NCI-H460 (cell line): ENCODE measurements at regions not wholly inside any gene's neighbourhood (a gene's known extent, or its start where the extent isn't known, plus 50 kb on each side); places are given as distances from the start of the nearest gene placed in this dataset.

Experiments used
- DNase-seq: peaks from one replicate; pipeline ENCODE4 v3.0.0-alpha.2; 2016; ENCODE audit warnings: low read depth; ENCODE audit errors: extremely low read depth

GRCh38 chr5:165083394-165083793 is 1578.0 kb downstream of the MAT2B start:
- DNase-seq = no peak

DNA sequence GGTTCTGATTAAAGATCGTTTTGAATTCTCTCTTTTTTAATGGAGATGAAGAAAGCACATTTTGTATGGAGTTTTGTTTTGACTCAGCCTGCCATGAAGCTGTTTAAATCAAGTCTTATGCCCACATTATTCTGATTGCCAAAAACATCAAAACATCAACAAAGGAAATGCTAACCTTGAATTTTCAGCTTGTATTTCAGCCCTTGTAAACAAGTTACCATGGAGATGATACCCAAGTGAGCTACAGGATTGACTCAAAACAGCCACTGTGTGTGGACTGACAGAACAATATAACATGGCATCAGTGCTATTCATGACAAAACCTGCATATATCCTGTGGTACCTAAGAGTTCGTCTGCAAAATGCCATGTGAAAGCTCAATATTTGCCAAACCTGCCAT is 1581.0 kb downstream of the MAT2B start:
- no peak for DNase-seq

GRCh38 chr5:165094782-165095181 is 1589.4 kb downstream of the MAT2B start:
- no peak for DNase-seq

GRCh38 chr5:165101709-165102108 is 1596.3 kb downstream of the MAT2B start:
- DNase-seq = no peak

DNA sequence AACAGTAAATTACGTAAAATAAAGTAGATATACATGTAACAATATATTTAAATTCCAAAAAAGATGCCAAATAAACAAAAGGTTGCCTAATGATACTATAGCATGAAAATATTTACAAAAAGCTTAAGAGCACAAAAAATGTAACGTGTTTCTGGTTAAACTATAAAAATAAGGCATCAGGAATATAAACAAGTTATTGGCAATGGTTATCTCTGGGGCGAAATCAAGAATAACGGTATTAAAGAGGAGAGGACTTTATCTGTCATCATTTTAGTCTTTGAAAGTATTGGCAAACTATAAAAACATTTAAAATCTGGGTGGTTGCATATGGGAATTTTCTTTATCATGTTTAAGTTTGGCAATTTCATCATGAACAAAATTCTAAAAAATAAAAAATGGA is 1599.2 kb downstream of the MAT2B start:
- DNase-seq = no peak

- no peak for DNase-seq
These were observed 1603.4 kb downstream of the MAT2B start for GRCh38 chr5:165108809-165109208.

DNA sequence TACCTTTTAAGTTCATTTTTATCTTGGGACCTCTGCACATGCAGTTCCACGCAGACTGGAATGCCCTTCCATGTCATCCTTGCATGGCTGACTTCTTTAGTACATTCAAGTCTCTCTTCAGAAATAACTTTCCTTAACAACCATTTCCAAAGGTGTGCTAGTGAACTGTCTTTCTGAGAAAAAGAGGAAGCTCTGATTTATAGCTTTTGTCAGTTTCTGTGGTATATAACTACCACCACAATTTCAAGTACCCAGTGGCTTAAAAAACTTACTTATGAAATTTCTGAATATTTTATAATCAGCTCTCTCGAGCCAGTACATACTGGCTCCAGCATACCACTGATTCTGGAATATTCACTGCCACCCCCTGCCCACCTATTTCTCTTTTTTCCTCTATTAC is 1613.8 kb downstream of the MAT2B start:
- DNase-seq = no peak

GRCh38 chr5:165126598-165126997 is 1621.2 kb downstream of the MAT2B start:
- no peak for DNase-seq

- DNase-seq = no peak
These were observed 1622.5 kb downstream of the MAT2B start for GRCh38 chr5:165127941-165128340.

- peak; percentile 28 for DNase-seq
These were observed 1625.2 kb downstream of the MAT2B start for GRCh38 chr5:165130656-165131055.

DNA sequence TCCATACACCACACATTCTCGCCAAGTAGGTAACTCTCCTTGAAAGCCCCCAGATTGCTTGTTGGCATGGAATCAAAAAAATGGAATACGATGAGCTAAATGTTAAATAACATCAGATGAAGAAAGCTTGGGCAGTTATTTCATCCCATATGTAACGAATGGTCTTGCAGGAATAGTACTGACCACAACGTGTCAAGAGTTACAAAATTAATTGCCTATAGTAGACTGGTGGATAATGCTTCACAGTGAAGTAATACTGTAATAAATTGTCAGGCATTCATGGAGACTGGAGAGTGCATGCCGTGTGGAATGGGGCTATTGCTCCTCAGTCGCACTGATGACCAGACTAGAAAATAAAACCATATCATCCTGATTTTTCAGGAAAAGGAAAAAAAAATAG is 1628.7 kb downstream of the MAT2B start:
- no peak for DNase-seq

- no peak for DNase-seq
These were observed 1630.1 kb downstream of the MAT2B start for GRCh38 chr5:165135565-165135964.

DNA sequence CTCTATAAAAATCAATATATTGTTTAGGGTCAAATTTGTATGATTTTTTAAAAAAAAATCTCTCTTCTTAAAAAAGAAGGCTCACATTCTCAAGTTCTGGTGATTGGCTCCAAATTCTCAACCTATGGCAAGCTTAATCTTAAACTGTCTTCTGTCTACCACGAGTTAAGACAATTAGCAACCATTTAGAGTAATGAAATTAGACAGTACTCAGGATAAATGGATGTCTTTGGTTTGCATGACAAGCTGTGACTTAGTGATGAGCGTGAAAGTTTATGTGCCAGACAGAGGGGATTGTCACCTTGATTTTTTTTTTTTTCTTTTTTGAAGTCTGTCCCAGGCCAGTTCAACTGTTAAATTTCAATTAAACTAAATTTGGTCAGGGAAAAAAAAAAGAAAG is 1632.3 kb downstream of the MAT2B start:
- DNase-seq = no peak

- no peak for DNase-seq
These were observed 1632.8 kb downstream of the MAT2B start for GRCh38 chr5:165138236-165138635.

DNA sequence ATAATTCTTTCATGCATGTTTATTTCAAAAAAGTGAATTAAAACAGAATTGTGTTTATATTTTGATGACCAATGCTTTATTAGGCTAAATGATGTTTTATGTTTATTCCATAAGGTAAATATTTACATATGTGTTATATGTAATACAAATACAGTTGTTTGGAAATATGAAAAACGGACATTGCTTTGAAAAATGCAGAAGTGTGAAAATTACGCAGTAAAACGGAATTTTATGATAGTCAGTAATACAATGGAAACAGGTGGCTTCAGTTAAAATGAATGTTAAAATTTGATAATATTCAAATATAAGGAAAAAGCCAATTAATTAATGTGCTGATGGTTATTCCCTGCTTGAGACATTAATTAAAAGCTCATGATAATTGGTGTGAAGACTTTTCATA is 1633.8 kb downstream of the MAT2B start:
- no peak for DNase-seq

DNA sequence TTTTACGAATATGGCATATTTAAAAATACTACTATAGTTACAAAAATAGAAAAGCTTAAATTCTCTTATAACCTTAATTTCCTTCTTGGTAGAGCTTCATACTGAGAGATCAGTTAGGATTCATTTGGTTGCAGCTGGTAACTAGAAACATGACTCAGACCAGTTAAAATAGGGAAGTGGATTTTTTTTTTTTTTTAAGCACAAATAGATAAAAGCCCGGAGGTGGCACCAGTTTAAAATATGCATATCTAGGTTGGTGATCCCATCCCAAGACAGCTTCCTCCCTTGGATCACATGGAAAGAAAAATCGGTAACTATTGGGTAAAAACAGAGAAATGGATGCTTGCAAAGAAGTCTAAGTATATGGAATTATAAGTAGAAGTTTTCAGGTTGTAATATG is 1634.3 kb downstream of the MAT2B start:
- no peak for DNase-seq

DNA sequence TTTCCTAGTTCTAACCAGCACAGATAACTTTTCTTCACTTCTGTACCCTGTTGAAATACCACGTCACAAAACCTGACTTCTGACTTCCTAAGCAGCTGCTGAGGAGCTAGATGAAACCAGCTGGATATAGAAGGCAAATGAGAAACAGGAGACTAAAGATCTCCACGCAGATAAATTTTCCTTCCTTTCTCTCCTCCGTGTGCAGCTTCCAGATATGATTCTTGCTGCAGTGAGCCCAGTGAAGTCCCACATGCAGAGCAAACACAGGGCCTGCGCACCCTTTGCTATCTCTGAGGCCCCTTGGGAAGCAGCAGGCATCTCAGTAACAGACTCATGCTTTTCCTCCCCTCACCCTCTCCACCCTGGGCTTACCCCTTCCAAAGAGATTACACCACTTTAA is 1638.3 kb downstream of the MAT2B start:
- DNase-seq = no peak

DNA sequence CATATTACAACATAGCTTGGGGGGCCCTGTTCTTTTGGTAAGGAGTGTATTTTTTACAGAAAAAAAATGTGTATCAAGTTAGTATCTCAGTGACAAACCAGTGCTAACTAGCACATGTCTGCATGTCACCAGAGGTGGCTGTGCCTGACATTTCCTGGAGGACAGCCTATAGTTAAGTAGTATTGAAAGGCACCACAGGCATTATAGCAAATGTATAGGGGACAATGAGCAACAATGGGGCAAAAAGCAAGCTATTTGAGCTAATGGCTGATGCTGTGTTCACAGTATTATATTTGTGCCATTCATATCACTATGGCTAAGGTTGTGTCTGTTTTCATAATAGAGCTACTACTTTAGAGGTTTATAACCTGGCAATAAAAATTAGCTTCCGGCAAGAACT is 1644.0 kb downstream of the MAT2B start:
- no peak for DNase-seq

- no peak for DNase-seq
These were observed 1646.6 kb downstream of the MAT2B start for GRCh38 chr5:165152058-165152457.

- no peak for DNase-seq
These were observed 1651.8 kb downstream of the MAT2B start for GRCh38 chr5:165157219-165157618.

- DNase-seq = no peak
These were observed 1655.8 kb downstream of the MAT2B start for GRCh38 chr5:165161204-165161603.

- DNase-seq = no peak
These were observed 1658.4 kb downstream of the MAT2B start for GRCh38 chr5:165163861-165164260.

DNA sequence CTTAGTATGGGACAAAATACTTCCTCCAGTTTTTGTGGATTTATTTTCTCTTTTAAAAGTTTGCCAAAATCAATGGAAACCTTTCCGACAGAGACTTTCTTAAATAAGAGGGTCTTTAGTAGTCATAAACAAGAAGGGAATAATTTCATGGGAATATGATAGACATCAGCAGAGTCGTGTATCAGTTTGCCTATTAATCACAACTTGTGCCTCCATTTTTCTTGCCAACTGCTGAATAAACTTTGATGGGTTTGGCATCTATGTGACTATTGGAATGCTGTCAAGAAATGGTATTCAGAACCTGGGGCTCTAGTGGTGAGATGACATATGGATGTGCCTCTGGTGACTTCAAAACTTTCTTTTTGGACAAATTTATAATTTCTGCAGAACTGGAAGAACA is 1668.2 kb downstream of the MAT2B start:
- no peak for DNase-seq

DNA sequence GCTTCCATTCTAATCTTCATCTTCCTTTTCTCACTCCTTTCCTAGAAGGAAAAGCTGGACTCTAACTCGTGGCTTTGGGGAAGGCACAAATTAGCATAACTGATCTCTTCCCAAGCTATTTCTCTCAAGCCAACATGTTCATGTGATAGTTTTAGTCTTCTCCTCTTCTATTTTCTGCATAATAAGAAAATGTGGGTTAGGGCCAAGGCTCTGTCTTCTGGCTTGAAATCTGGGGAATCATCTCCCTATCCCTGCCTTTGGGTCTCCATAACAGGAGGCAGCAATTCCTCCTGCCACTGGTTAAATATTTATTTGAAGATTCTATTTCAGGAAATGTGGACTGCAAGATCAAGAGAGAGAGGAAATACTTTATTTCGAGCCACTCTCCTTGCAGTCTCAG is 1669.6 kb downstream of the MAT2B start:
- no peak for DNase-seq
